ENCODE measurements at regions not wholly inside any gene's neighbourhood (a gene's known extent, or its start where the extent isn't known, plus 50 kb on each side); places are given as distances from the start of the nearest gene placed in this dataset.

DNA sequence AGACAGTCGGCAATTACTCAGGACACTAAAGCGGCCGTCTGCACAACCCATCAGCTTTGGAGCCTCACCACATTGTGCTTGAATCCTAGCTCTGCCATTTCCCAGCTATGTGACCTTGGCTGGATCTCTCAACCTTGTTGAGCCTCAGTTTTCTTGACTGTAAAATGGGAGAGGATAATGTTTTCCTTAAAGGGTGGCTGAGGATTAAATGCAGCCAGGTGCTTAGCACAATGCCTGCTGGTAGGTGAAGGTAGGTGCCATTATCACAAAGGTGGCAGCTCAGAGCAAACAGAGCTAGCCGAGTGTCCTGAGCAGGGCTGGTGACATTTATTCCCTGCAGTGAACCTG, 508.5 kb upstream of the ZMIZ1 start:
- no peaks in the 10 kb centered on the region for H3K9me3 Mint-ChIP-seq (ENCODE audit: insufficient read depth)
- ChIA-PET CTCF (no interaction called here), POLR2A (no interaction called here)
- DNase-seq, result no peak
- TF ChIP-seq EZH2 (IDR thresholded peaks at IDR 0.05; ENCODE audit: borderline replicate concordance, insufficient read depth, low read depth, low read length, poor library complexity, severe bottlenecking), result no peak
- TF ChIP-seq, protein P1, sequence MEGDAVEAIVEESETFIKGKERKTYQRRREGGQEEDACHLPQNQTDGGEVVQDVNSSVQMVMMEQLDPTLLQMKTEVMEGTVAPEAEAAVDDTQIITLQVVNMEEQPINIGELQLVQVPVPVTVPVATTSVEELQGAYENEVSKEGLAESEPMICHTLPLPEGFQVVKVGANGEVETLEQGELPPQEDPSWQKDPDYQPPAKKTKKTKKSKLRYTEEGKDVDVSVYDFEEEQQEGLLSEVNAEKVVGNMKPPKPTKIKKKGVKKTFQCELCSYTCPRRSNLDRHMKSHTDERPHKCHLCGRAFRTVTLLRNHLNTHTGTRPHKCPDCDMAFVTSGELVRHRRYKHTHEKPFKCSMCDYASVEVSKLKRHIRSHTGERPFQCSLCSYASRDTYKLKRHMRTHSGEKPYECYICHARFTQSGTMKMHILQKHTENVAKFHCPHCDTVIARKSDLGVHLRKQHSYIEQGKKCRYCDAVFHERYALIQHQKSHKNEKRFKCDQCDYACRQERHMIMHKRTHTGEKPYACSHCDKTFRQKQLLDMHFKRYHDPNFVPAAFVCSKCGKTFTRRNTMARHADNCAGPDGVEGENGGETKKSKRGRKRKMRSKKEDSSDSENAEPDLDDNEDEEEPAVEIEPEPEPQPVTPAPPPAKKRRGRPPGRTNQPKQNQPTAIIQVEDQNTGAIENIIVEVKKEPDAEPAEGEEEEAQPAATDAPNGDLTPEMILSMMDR (IDR thresholded peaks at IDR 0.05), result no peak
- H3K4me1 Mint-ChIP-seq, result no peaks in the 10 kb centered on the region
- no peak for ATAC-seq (ENCODE audit: low read depth)
- no peak overlapping the region for H3K27ac Mint-ChIP-seq
- Histone ChIP-seq H2AFZ (ENCODE audit: insufficient read depth, low read depth, low read length, poor library complexity, severe bottlenecking) (no peak overlapping the region), H3K27me3 (replicated peaks in 1 of 4; ENCODE audit: control extremely low read depth in 1 of 4, control insufficient read depth in 3 of 4, insufficient read depth in 4 of 4, low read length in 3 of 4) (no peaks in the 10 kb centered on the region), H3K79me2 (ENCODE audit: control insufficient read depth, insufficient read depth, low read length) (no peaks in the 10 kb centered on the region), H3K27ac (ENCODE audit: low read length in 2 of 2) (no peak overlapping the region), H3K9ac (ENCODE audit: low read length) (no peak overlapping the region), H3K4me3 (ENCODE audit: control extremely low read depth in 1 of 5, extremely low read depth in 1 of 5, insufficient read depth in 1 of 5, low read depth in 2 of 5, low read length in 4 of 5) (no peak overlapping the region), H3K4me1 (ENCODE audit: control insufficient read depth in 2 of 2, insufficient read depth in 2 of 2, low read length in 2 of 2) (no peaks in the 10 kb centered on the region), H3K36me3 (replicated peaks in 1 of 2; ENCODE audit: control extremely low read depth in 1 of 2, control insufficient read depth in 1 of 2, extremely low read depth in 1 of 2, insufficient read depth in 2 of 2, low read length in 1 of 2) (no peaks in the 10 kb centered on the region), H3K9me3 (ENCODE audit: control extremely low read depth in 1 of 3, control insufficient read depth in 2 of 3, insufficient read depth in 1 of 3, low read length in 2 of 3) (no peaks in the 10 kb centered on the region), H3K4me2 (replicated peaks; ENCODE audit: low read depth, low read length, poor library complexity, severe bottlenecking) (no peak overlapping the region), H4K20me1 (ENCODE audit: control insufficient read depth, insufficient read depth, low read length, poor library complexity, severe bottlenecking) (no peaks in the 10 kb centered on the region)
- 95% methylated on average over 4 of the region's 4 CpGs for WGBS (ENCODE audit: insufficient coverage)
- no peak overlapping the region for H3K4me3 Mint-ChIP-seq
- H3K27me3 Mint-ChIP-seq, result peaks cover 19% of the 10 kb centered on the region
- intact Hi-C loops (cut with micrococcal nuclease), result no loop called here

DNA sequence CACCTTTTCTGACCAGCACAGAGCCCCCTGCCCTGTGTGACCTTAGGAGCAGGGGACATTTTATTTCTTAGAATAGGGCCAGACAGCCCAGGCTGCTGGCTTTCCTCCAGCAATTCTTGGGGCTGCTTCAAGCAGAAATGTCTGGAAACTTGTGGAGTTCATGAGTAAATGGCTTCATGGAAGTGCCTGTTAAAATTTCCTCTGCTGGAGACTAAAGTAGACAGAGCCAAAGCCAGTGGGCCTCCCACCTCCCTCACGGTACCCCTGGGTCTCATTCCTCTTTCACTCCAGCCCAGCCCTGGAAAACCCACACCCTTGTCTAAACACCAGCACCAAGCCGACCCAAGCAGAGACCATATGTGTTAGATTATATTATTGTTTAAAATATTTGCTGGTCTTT, 505.5 kb upstream of the ZMIZ1 start:
- Histone ChIP-seq H3K4me1 (ENCODE audit: control insufficient read depth in 2 of 2, insufficient read depth in 2 of 2, low read length in 2 of 2) (no peaks in the 10 kb centered on the region), H3K36me3 (replicated peaks in 1 of 2; ENCODE audit: control extremely low read depth in 1 of 2, control insufficient read depth in 1 of 2, extremely low read depth in 1 of 2, insufficient read depth in 2 of 2, low read length in 1 of 2) (no peaks in the 10 kb centered on the region)
- CTCF ChIA-PET, result no interaction called here

More for the DNA sequence above, 505.5 kb upstream of the ZMIZ1 start:
- H3K27ac ChIP-seq (ENCODE audit: low read length in 2 of 2), result no peak overlapping the region
- no peak for DNase-seq
- no peaks in the 10 kb centered on the region for H3K9me3 Mint-ChIP-seq (ENCODE audit: insufficient read depth)
- no CpG with 5 or more reads among the region's 2 CpGs for WGBS (ENCODE audit: insufficient coverage)
- TF ChIP-seq, protein P1 (IDR thresholded peaks at IDR 0.05), result no peak
- no peak for TF ChIP-seq EZH2 (IDR thresholded peaks at IDR 0.05; ENCODE audit: borderline replicate concordance, insufficient read depth, low read depth, low read length, poor library complexity, severe bottlenecking)
- no peaks in the 10 kb centered on the region for H3K9me3 ChIP-seq (ENCODE audit: control extremely low read depth in 1 of 3, control insufficient read depth in 2 of 3, insufficient read depth in 1 of 3, low read length in 2 of 3)
- no peak for ATAC-seq (ENCODE audit: low read depth)
- H2AFZ ChIP-seq (ENCODE audit: insufficient read depth, low read depth, low read length, poor library complexity, severe bottlenecking), result no peak overlapping the region
- H3K27ac Mint-ChIP-seq, result no peak overlapping the region
- POLR2A ChIA-PET, result no interaction called here
- H3K4me3 Mint-ChIP-seq, result no peak overlapping the region
- intact Hi-C loops (cut with micrococcal nuclease), result no loop called here
- no peaks in the 10 kb centered on the region for H3K79me2 ChIP-seq (ENCODE audit: control insufficient read depth, insufficient read depth, low read length)
- H3K4me3 ChIP-seq (ENCODE audit: control extremely low read depth in 1 of 5, extremely low read depth in 1 of 5, insufficient read depth in 1 of 5, low read depth in 2 of 5, low read length in 4 of 5), result no peak overlapping the region
- H4K20me1 ChIP-seq (ENCODE audit: control insufficient read depth, insufficient read depth, low read length, poor library complexity, severe bottlenecking), result no peaks in the 10 kb centered on the region
- no peaks in the 10 kb centered on the region for H3K4me1 Mint-ChIP-seq
- H3K4me2 ChIP-seq (replicated peaks; ENCODE audit: low read depth, low read length, poor library complexity, severe bottlenecking), result no peak overlapping the region
- H3K27me3 ChIP-seq (replicated peaks in 1 of 4; ENCODE audit: control extremely low read depth in 1 of 4, control insufficient read depth in 3 of 4, insufficient read depth in 4 of 4, low read length in 3 of 4), result peaks cover 0 to 4% (median 0%) of the 10 kb centered on the region in 4 experiments
- H3K9ac ChIP-seq (ENCODE audit: low read length), result no peak overlapping the region
- H3K27me3 Mint-ChIP-seq, result peaks cover 21% of the 10 kb centered on the region
